GM06990 (cell line): ENCODE measurements at regions not wholly inside any gene's neighbourhood (a gene's known extent, or its start where the extent isn't known, plus 50 kb on each side); places are given as distances from the start of the nearest gene placed in this dataset.

Experiments used
- DNase-seq: peaks from one replicate; pipeline ENCODE4 v3.0.0-alpha.2; 2011; ENCODE audit not compliant: insufficient read length; ENCODE audit errors: extremely low read depth
- H3K27me3 ChIP-seq: replicated peaks from 2 replicates; pipeline ENCODE4 v1.6.0; 2011; ENCODE audit warnings: low read length; ENCODE audit not compliant: control insufficient read depth, insufficient read depth
- H3K36me3 ChIP-seq: 2 replicates; pipeline ENCODE4 v1.5.1; 2011; ENCODE audit warnings: low read length; ENCODE audit not compliant: control insufficient read depth, insufficient read depth
- H3K4me3 ChIP-seq: replicated peaks from 2 replicates; pipeline ENCODE4 v1.5.1; 2011; ENCODE audit warnings: low read depth, mild to moderate bottlenecking, control low read depth, low read length
- CTCF ChIP-seq: IDR thresholded peaks from 2 replicates; pipeline ENCODE4 v1.5.1; 2011; ENCODE audit warnings: low read length, control low read depth, mild to moderate bottlenecking, inconsistent platforms; ENCODE audit not compliant: insufficient read depth, poor library complexity, severe bottlenecking

GRCh38 chr16:72266836-72267235 is 94.9 kb upstream of the PMFBP1 start:
- H3K27me3 ChIP-seq, result no peaks in the 10 kb centered on the region
- no peak for TF ChIP-seq CTCF
- H3K4me3 ChIP-seq, result no peak overlapping the region
- DNase-seq, result no peak
- H3K36me3 ChIP-seq, result no peaks in the 10 kb centered on the region

- no peak for TF ChIP-seq CTCF
- Histone ChIP-seq H3K4me3 (no peak overlapping the region), H3K27me3 (no peaks in the 10 kb centered on the region), H3K36me3 (no peaks in the 10 kb centered on the region)
- no peak for DNase-seq
These were observed 92.8 kb upstream of the PMFBP1 start for GRCh38 chr16:72264771-72265170.

- Histone ChIP-seq H3K4me3 (no peak overlapping the region), H3K36me3 (no peaks in the 10 kb centered on the region), H3K27me3 (no peaks in the 10 kb centered on the region)
- TF ChIP-seq CTCF, result no peak
- DNase-seq, result no peak
These were observed 90.8 kb upstream of the PMFBP1 start for GRCh38 chr16:72262711-72263110.

- Histone ChIP-seq H3K4me3 (no peak overlapping the region), H3K27me3 (no peaks in the 10 kb centered on the region), H3K36me3 (no peaks in the 10 kb centered on the region)
- no peak for DNase-seq
- no peak for TF ChIP-seq CTCF
These were observed 89.2 kb upstream of the PMFBP1 start for GRCh38 chr16:72261127-72261526.

GRCh38 chr16:72256398-72257066 is 84.6 kb upstream of the PMFBP1 start:
- no peak overlapping the region for H3K4me3 ChIP-seq
- no peak for TF ChIP-seq CTCF
- no peaks in the 10 kb centered on the region for H3K36me3 ChIP-seq
- H3K27me3 ChIP-seq, result no peaks in the 10 kb centered on the region
- DNase-seq, result no peak

GRCh38 chr16:72255786-72256185 is 83.8 kb upstream of the PMFBP1 start:
- no peak for DNase-seq
- no peaks in the 10 kb centered on the region for H3K36me3 ChIP-seq
- H3K27me3 ChIP-seq, result no peaks in the 10 kb centered on the region
- H3K4me3 ChIP-seq, result no peak overlapping the region
- no peak for TF ChIP-seq CTCF
